ENCODE measurements at regions not wholly inside any gene's neighbourhood (a gene's known extent, or its start where the extent isn't known, plus 50 kb on each side); places are given as distances from the start of the nearest gene placed in this dataset.

- no peak for DNase-seq (ENCODE audit: low read depth, low spot score)
- no peak for TF ChIP-seq CTCF (IDR thresholded peaks at IDR 0.05; ENCODE audit: insufficient read depth, low read length, missing control alignments)
- ChIA-PET POLR2A (no interaction called here), CTCF (no interaction called here)
- H3K4me3 ChIP-seq (ENCODE audit: low read depth, low read length): no peak overlapping the region
Observed at GRCh38 chr9:82167296-82167695, 178.7 kb downstream of the SPATA31D1 start.

GRCh38 chr9:82168585-82168984 lies 180.0 kb downstream of the SPATA31D1 start:
- H3K4me3 ChIP-seq (ENCODE audit: low read depth, low read length): no peak overlapping the region
- CTCF ChIA-PET: interaction anchor here (1.2 kb wide), 1 partner anchor 19 kb away, joined by 3 read pairs; no protein-coding TSS in a partner anchor
- POLR2A ChIA-PET: no interaction called here
- no peak for DNase-seq (ENCODE audit: low read depth, low spot score)
- TF ChIP-seq CTCF (IDR thresholded peaks at IDR 0.05; ENCODE audit: insufficient read depth, low read length, missing control alignments): no peak

GRCh38 chr9:82170866-82171265 lies 182.3 kb downstream of the SPATA31D1 start:
- TF ChIP-seq CTCF (IDR thresholded peaks at IDR 0.05; ENCODE audit: insufficient read depth, low read length, missing control alignments): no peak
- POLR2A ChIA-PET: no interaction called here
- H3K4me3 ChIP-seq (ENCODE audit: low read depth, low read length): no peak overlapping the region
- DNase-seq (ENCODE audit: low read depth, low spot score): no peak
- CTCF ChIA-PET: no interaction called here

GRCh38 chr9:82171271-82171670 lies 182.7 kb downstream of the SPATA31D1 start:
- TF ChIP-seq CTCF (IDR thresholded peaks at IDR 0.05; ENCODE audit: insufficient read depth, low read length, missing control alignments): no peak
- ChIA-PET CTCF (no interaction called here), POLR2A (no interaction called here)
- DNase-seq (ENCODE audit: low read depth, low spot score): no peak
- H3K4me3 ChIP-seq (ENCODE audit: low read depth, low read length): no peak overlapping the region

- H3K4me3 ChIP-seq (ENCODE audit: low read depth, low read length): no peak overlapping the region
- no peak for TF ChIP-seq CTCF (IDR thresholded peaks at IDR 0.05; ENCODE audit: insufficient read depth, low read length, missing control alignments)
- ChIA-PET CTCF (no interaction called here), POLR2A (no interaction called here)
- DNase-seq (ENCODE audit: low read depth, low spot score): no peak
Observed at GRCh38 chr9:82180711-82181110, 192.1 kb downstream of the SPATA31D1 start.

GRCh38 chr9:82183181-82183860 lies 194.7 kb downstream of the SPATA31D1 start:
- no peak for TF ChIP-seq CTCF (IDR thresholded peaks at IDR 0.05; ENCODE audit: insufficient read depth, low read length, missing control alignments)
- ChIA-PET CTCF (no interaction called here), POLR2A (no interaction called here)
- DNase-seq (ENCODE audit: low read depth, low spot score): no peak
- no peak overlapping the region for H3K4me3 ChIP-seq (ENCODE audit: low read depth, low read length)
